ENCODE measurements at regions not wholly inside any gene's neighbourhood (a gene's known extent, or its start where the extent isn't known, plus 50 kb on each side); places are given as distances from the start of the nearest gene placed in this dataset.

- Histone ChIP-seq H3K4me1 (ENCODE audit: low read depth, poor library complexity, severe bottlenecking) (peaks cover 26% of the 10 kb centered on the region), H3K4me2 (peak overlapping the region; percentile 50), H4K20me1 (ENCODE audit: insufficient read depth) (no peaks in the 10 kb centered on the region), H3K27me3 (ENCODE audit: insufficient read depth, low read depth) (no peaks in the 10 kb centered on the region), H2AFZ (ENCODE audit: low read depth) (peak overlapping the region; percentile 66; the same call in 1 of the 2 replicates), H3K27ac (peak overlapping the region; percentile 56), H3K4me3 (IDR thresholded peaks at IDR 0.05; ENCODE audit: insufficient read depth, low read depth, low read length) (no peak overlapping the region), H3K36me3 (ENCODE audit: insufficient read depth) (no peaks in the 10 kb centered on the region), H3K9ac (no peak overlapping the region), H3K79me2 (ENCODE audit: insufficient read depth, low read depth) (no peaks in the 10 kb centered on the region)
- TF ChIP-seq CTCF (conservative IDR thresholded peaks at IDR 0.05; ENCODE audit: low read depth, low read length), result no peak
Observed at GRCh38 chr9:107816561-107817021, 327.0 kb upstream of the KLF4 start.

- peak overlapping the region; percentile 66; the same call in 1 of the 2 replicates for H2AFZ ChIP-seq (ENCODE audit: low read depth)
- H3K79me2 ChIP-seq (ENCODE audit: insufficient read depth, low read depth), result no peaks in the 10 kb centered on the region
- no peak overlapping the region for H3K9ac ChIP-seq
- no peak for TF ChIP-seq CTCF (conservative IDR thresholded peaks at IDR 0.05; ENCODE audit: low read depth, low read length)
- peaks cover 26% of the 10 kb centered on the region for H3K4me1 ChIP-seq (ENCODE audit: low read depth, poor library complexity, severe bottlenecking)
- H4K20me1 ChIP-seq (ENCODE audit: insufficient read depth), result no peaks in the 10 kb centered on the region
- no peaks in the 10 kb centered on the region for H3K36me3 ChIP-seq (ENCODE audit: insufficient read depth)
- H3K4me3 ChIP-seq (IDR thresholded peaks at IDR 0.05; ENCODE audit: insufficient read depth, low read depth, low read length), result no peak overlapping the region
- H3K4me2 ChIP-seq, result peak overlapping the region; percentile 50
- peak overlapping the region; percentile 56 for H3K27ac ChIP-seq
- no peaks in the 10 kb centered on the region for H3K27me3 ChIP-seq (ENCODE audit: insufficient read depth, low read depth)
Observed at GRCh38 chr9:107815782-107816560, 326.4 kb upstream of the KLF4 start.

- TF ChIP-seq CTCF (conservative IDR thresholded peaks at IDR 0.05; ENCODE audit: low read depth, low read length), result no peak
- H3K27ac ChIP-seq, result no peak overlapping the region
- H3K36me3 ChIP-seq (ENCODE audit: insufficient read depth), result no peaks in the 10 kb centered on the region
- H4K20me1 ChIP-seq (ENCODE audit: insufficient read depth), result no peaks in the 10 kb centered on the region
- H2AFZ ChIP-seq (ENCODE audit: low read depth), result no peak overlapping the region
- H3K4me3 ChIP-seq (IDR thresholded peaks at IDR 0.05; ENCODE audit: insufficient read depth, low read depth, low read length), result no peak overlapping the region
- no peaks in the 10 kb centered on the region for H3K79me2 ChIP-seq (ENCODE audit: insufficient read depth, low read depth)
- no peak overlapping the region for H3K9ac ChIP-seq
- H3K4me2 ChIP-seq, result no peak overlapping the region
- H3K4me1 ChIP-seq (ENCODE audit: low read depth, poor library complexity, severe bottlenecking), result peaks cover 26% of the 10 kb centered on the region
- H3K27me3 ChIP-seq (ENCODE audit: insufficient read depth, low read depth), result no peaks in the 10 kb centered on the region
Observed at GRCh38 chr9:107813287-107813686, 323.7 kb upstream of the KLF4 start.

GRCh38 chr9:107810461-107810961 lies 320.9 kb upstream of the KLF4 start:
- H3K4me1 ChIP-seq (ENCODE audit: low read depth, poor library complexity, severe bottlenecking), result peaks cover 3% of the 10 kb centered on the region
- H3K9ac ChIP-seq, result no peak overlapping the region
- no peak overlapping the region for H2AFZ ChIP-seq (ENCODE audit: low read depth)
- no peaks in the 10 kb centered on the region for H3K36me3 ChIP-seq (ENCODE audit: insufficient read depth)
- H3K79me2 ChIP-seq (ENCODE audit: insufficient read depth, low read depth), result no peaks in the 10 kb centered on the region
- H3K27me3 ChIP-seq (ENCODE audit: insufficient read depth, low read depth), result no peaks in the 10 kb centered on the region
- H3K27ac ChIP-seq, result no peak overlapping the region
- no peaks in the 10 kb centered on the region for H4K20me1 ChIP-seq (ENCODE audit: insufficient read depth)
- no peak overlapping the region for H3K4me2 ChIP-seq
- TF ChIP-seq CTCF (conservative IDR thresholded peaks at IDR 0.05; ENCODE audit: low read depth, low read length), result no peak
- no peak overlapping the region for H3K4me3 ChIP-seq (IDR thresholded peaks at IDR 0.05; ENCODE audit: insufficient read depth, low read depth, low read length)

All from KMS-11 (cell line).